ENCODE measurements at regions not wholly inside any gene's neighbourhood (a gene's known extent, or its start where the extent isn't known, plus 50 kb on each side); places are given as distances from the start of the nearest gene placed in this dataset.
A peak's percentile ranks its signal among the peaks of the same experiment; 100 is the strongest.

- ATAC-seq (ENCODE audit: insufficient read depth, low FRiP score), result peak; percentile 81
- H3K27ac ChIP-seq (ENCODE audit: low read depth in 1 of 2, low read length in 1 of 2), result no peak overlapping the region
- H3K4me3 ChIP-seq, result no peak overlapping the region
- H3K9me3 ChIP-seq (ENCODE audit: control insufficient read depth in 4 of 4, insufficient read depth in 3 of 4, low read length in 3 of 4), result no peaks in the 10 kb centered on the region
- H3K27me3 ChIP-seq (ENCODE audit: control insufficient read depth in 3 of 3, insufficient read depth in 3 of 3, low read length in 2 of 3), result no peaks in the 10 kb centered on the region
- 57 to 77% methylated on average over 9 of the region's 9 CpGs for WGBS, 2 donors
- no peak for TF ChIP-seq CTCF (IDR thresholded peaks at IDR 0.05; ENCODE audit: control extremely low read depth, extremely low read depth)
- no peaks in the 10 kb centered on the region for H3K36me3 ChIP-seq (ENCODE audit: control insufficient read depth in 4 of 4, insufficient read depth in 4 of 4, low read length in 4 of 4)
- no peak overlapping the region for H3K9ac ChIP-seq (ENCODE audit: insufficient read depth in 1 of 2, low read length in 2 of 2)
- DNase-seq, result peak; percentile 68 to 83 (median 69)
- peaks cover 0 to 5% (median 0%) of the 10 kb centered on the region in 5 donors for H3K4me1 ChIP-seq (ENCODE audit: control insufficient read depth in 5 of 5, insufficient read depth in 5 of 5, low read length in 5 of 5)
These were observed 65.7 kb downstream of the NENF start for GRCh38 chr1:212498283-212499040.

- peaks cover 0 to 5% (median 0%) of the 10 kb centered on the region in 5 donors for H3K4me1 ChIP-seq (ENCODE audit: control insufficient read depth in 5 of 5, insufficient read depth in 5 of 5, low read length in 5 of 5)
- WGBS, 2 donors, result 96% methylated on average over 6 of the region's 6 CpGs
These were observed 67.6 kb downstream of the NENF start for GRCh38 chr1:212500351-212500750.

GRCh38 chr1:212500983-212501382 is 68.3 kb downstream of the NENF start:
- no peaks in the 10 kb centered on the region for H3K27me3 ChIP-seq (ENCODE audit: control insufficient read depth in 3 of 3, insufficient read depth in 3 of 3, low read length in 2 of 3)
- peaks cover 0 to 5% (median 0%) of the 10 kb centered on the region in 5 donors for H3K4me1 ChIP-seq (ENCODE audit: control insufficient read depth in 5 of 5, insufficient read depth in 5 of 5, low read length in 5 of 5)
- H3K4me3 ChIP-seq, result no peak overlapping the region
- WGBS, 2 donors, result 85 to 100% methylated on average over 1 of the region's 1 CpG
- no peak overlapping the region for H3K9ac ChIP-seq (ENCODE audit: insufficient read depth in 1 of 2, low read length in 2 of 2)
- no peaks in the 10 kb centered on the region for H3K36me3 ChIP-seq (ENCODE audit: control insufficient read depth in 4 of 4, insufficient read depth in 4 of 4, low read length in 4 of 4)
- H3K9me3 ChIP-seq (ENCODE audit: control insufficient read depth in 4 of 4, insufficient read depth in 3 of 4, low read length in 3 of 4), result no peaks in the 10 kb centered on the region
- H3K27ac ChIP-seq (ENCODE audit: low read depth in 1 of 2, low read length in 1 of 2), result no peak overlapping the region
- DNase-seq (no peak), ATAC-seq (ENCODE audit: insufficient read depth, low FRiP score) (no peak)
- TF ChIP-seq CTCF (IDR thresholded peaks at IDR 0.05; ENCODE audit: control extremely low read depth, extremely low read depth), result no peak

More at GRCh38 chr1:212500351-212500750, 67.6 kb downstream of the NENF start:
- H3K27me3 ChIP-seq (ENCODE audit: control insufficient read depth in 3 of 3, insufficient read depth in 3 of 3, low read length in 2 of 3), result no peaks in the 10 kb centered on the region
- ATAC-seq (ENCODE audit: insufficient read depth, low FRiP score) (no peak), DNase-seq (no peak)
- H3K9ac ChIP-seq (ENCODE audit: insufficient read depth in 1 of 2, low read length in 2 of 2), result no peak overlapping the region
- no peaks in the 10 kb centered on the region for H3K36me3 ChIP-seq (ENCODE audit: control insufficient read depth in 4 of 4, insufficient read depth in 4 of 4, low read length in 4 of 4)
- no peaks in the 10 kb centered on the region for H3K9me3 ChIP-seq (ENCODE audit: control insufficient read depth in 4 of 4, insufficient read depth in 3 of 4, low read length in 3 of 4)
- no peak overlapping the region for H3K27ac ChIP-seq (ENCODE audit: low read depth in 1 of 2, low read length in 1 of 2)
- TF ChIP-seq CTCF (IDR thresholded peaks at IDR 0.05; ENCODE audit: control extremely low read depth, extremely low read depth), result no peak
- no peak overlapping the region for H3K4me3 ChIP-seq

Measured in lung (tissue), 11 donors.